K562 (cell line): ENCODE measurements at regions not wholly inside any gene's neighbourhood (a gene's known extent, or its start where the extent isn't known, plus 50 kb on each side); places are given as distances from the start of the nearest gene placed in this dataset.

ENCODE experiments used
- ATAC-seq: fragments of 200-7000 bp; cut with Tn5 transposase; 3 replicates; pipeline ENCODE4 v1.9.1; 2020; ENCODE audit warnings: moderate library complexity
- BruUV-seq: library from RNA; stranded (reverse); fragments of 400-500 nt; replicated peaks from 2 replicates; lab custom pipeline; 2021; lab: Mats Ljungman, UMichigan
- CTCF ChIA-PET: fragments of 300-600 bp; formaldehyde crosslinking; extraction: SDS; loops from one replicate; lab custom pipeline; 2021; ENCODE audit warnings: low intra/inter-chr PET ratio; lab: Yijun Ruan, JAX
- POLR2A ChIA-PET: fragments of 300-600, 350-650 bp; sonication (Branson Sonifier 250); formaldehyde crosslinking; extraction: SDS; loops from one replicate; lab custom pipeline; 2021; ENCODE audit warnings: antibody characterized with exemption, inconsistent platforms; lab: Yijun Ruan, JAX
- DNase-seq, 4 experiments: peaks; one replicate each; pipeline versions ENCODE4 v3.0.0 to v3.0.0-alpha.2; 2011 to 2018; ENCODE audit warnings: low spot score in 3 of 4, mixed read lengths in 3 of 4; ENCODE audit errors: extremely low read depth in 1 of 4
- FAIRE-seq: peaks from 2 replicates; lab custom pipeline; 2011; peaks lifted over from hg19 to GRCh38; lab: Jason Lieb, UNC
- H2AFZ ChIP-seq: 2 replicates; pipeline ENCODE4 v1.6.0; 2011; ENCODE audit warnings: low read depth, low read length, control low read depth, inconsistent platforms
- H3K27ac ChIP-seq: fragments of 200-600 bp; 3 replicates; pipeline ENCODE4 v1.8.0; 2011; ENCODE audit warnings: low read depth, mild to moderate bottlenecking, control low read depth, inconsistent platforms, low read length, moderate library complexity, mixed read lengths; ENCODE audit errors: extremely low read depth
- H3K27me3 ChIP-seq, 2 experiments: fragments of 300-600 bp in 1 of 2; 2 replicates in 1 of 2; 3 replicates in 1 of 2; pipeline versions ENCODE4 v1.6.0 to v1.8.0; 2011; ENCODE audit warnings: inconsistent platforms in 2 of 2, low read length in 2 of 2, mild to moderate bottlenecking in 1 of 2, mixed read lengths in 1 of 2, moderate library complexity in 1 of 2; ENCODE audit not compliant: control insufficient read depth in 2 of 2, insufficient read depth in 2 of 2
- H3K36me3 ChIP-seq: fragments of 300-600 bp; 3 replicates; pipeline ENCODE4 v1.8.0; 2011; ENCODE audit warnings: mild to moderate bottlenecking, low read length, inconsistent platforms; ENCODE audit not compliant: control insufficient read depth, insufficient read depth
- H3K4me1 ChIP-seq, 2 experiments: fragments of 200-600 bp in 1 of 2; replicated peaks in 1 of 2; 2 replicates in 1 of 2; 3 replicates in 1 of 2; pipeline versions ENCODE4 v1.5.1 to v1.8.0; 2011; ENCODE audit warnings: inconsistent platforms in 2 of 2, low read length in 2 of 2, mild to moderate bottlenecking in 1 of 2, mixed read lengths in 1 of 2, moderate library complexity in 1 of 2; ENCODE audit not compliant: control insufficient read depth in 2 of 2, insufficient read depth in 2 of 2
- H3K4me2 ChIP-seq: 2 replicates; pipeline ENCODE4 v1.6.1; 2011; ENCODE audit warnings: low read length, control low read depth, inconsistent platforms, mixed read lengths; ENCODE audit not compliant: insufficient read depth
- H3K4me3 ChIP-seq: fragments of 200-600 bp; sonication (generic), shearing (Covaris generic); 2 replicates; pipeline ENCODE4 v1.5.1; 2016; ENCODE audit warnings: control low read depth, inconsistent platforms
- H3K79me2 ChIP-seq: fragments of 200-600 bp; 3 replicates; pipeline ENCODE4 v1.8.0; 2011; ENCODE audit warnings: low read length, inconsistent platforms; ENCODE audit not compliant: control insufficient read depth, insufficient read depth
- H3K9ac ChIP-seq, 2 experiments: 2 replicates each; pipeline versions ENCODE4 v1.6.0 to v1.6.1; 2011; ENCODE audit warnings: low read depth in 2 of 2, low read length in 2 of 2, control low read depth in 1 of 2, inconsistent platforms in 1 of 2, mild to moderate bottlenecking in 1 of 2, mixed read lengths in 1 of 2; ENCODE audit not compliant: insufficient read depth in 1 of 2
- H3K9me1 ChIP-seq: one replicate; pipeline ENCODE4 v1.6.0; 2011; ENCODE audit warnings: inconsistent platforms, mild to moderate bottlenecking, low read length, moderate library complexity; ENCODE audit not compliant: control insufficient read depth, insufficient read depth
- H3K9me3 ChIP-seq: replicated peaks from 2 replicates; pipeline ENCODE4 v1.5.1; 2011; ENCODE audit warnings: low read depth, low read length, inconsistent platforms; ENCODE audit not compliant: control insufficient read depth, insufficient read depth
- H4K20me1 ChIP-seq: replicated peaks from 2 replicates; pipeline ENCODE4 v1.6.1; 2011; ENCODE audit warnings: low read length, inconsistent platforms, mixed read lengths; ENCODE audit not compliant: control insufficient read depth, insufficient read depth
- ETS2 ChIP-seq: IDR thresholded peaks from 2 replicates; pipeline ENCODE4 v1.6.1; 2016; ENCODE audit warnings: borderline replicate concordance, missing genetic modification characterization, mild to moderate bottlenecking, moderate library complexity, missing compliant biosample characterization; ENCODE audit not compliant: poor library complexity, severe bottlenecking
- HDAC1 ChIP-seq, 2 experiments: fragments of 450-650 bp; IDR thresholded peaks; 2 replicates each; pipeline ENCODE4 v1.6.1; 2016 to 2017; ENCODE audit warnings: inconsistent platforms in 1 of 2, mild to moderate bottlenecking in 1 of 2, moderate library complexity in 1 of 2
- HNRNPH1 ChIP-seq: fragments of 200-400 bp; formaldehyde crosslinking; optimal IDR thresholded peaks from 2 replicates; pipeline ENCODE3; 2017; ENCODE audit warnings: low read depth, mild to moderate bottlenecking, low read length, moderate library complexity
- PHF8 ChIP-seq: fragments of 200-600 bp; sonication (generic); IDR thresholded peaks from 2 replicates; pipeline ENCODE4 v1.6.1; 2012; ENCODE audit warnings: mixed run types, mild to moderate bottlenecking, inconsistent platforms, low read length, moderate library complexity, borderline replicate concordance
- PTBP1 ChIP-seq: fragments of 200-400 bp; formaldehyde crosslinking; IDR thresholded peaks from 2 replicates; pipeline ENCODE4 v1.6.1; 2017; ENCODE audit warnings: low read depth, low read length
- PTRF ChIP-seq: fragments of 450-650 bp; IDR thresholded peaks from 2 replicates; pipeline ENCODE4 v1.6.1; 2016; ENCODE audit warnings: mild to moderate bottlenecking, missing genetic modification characterization, missing compliant biosample characterization
- SREBF2 ChIP-seq: sonication (generic); formaldehyde crosslinking; IDR thresholded peaks from 2 replicates; pipeline ENCODE4 v1.4.0; 2020; ENCODE audit warnings: mild to moderate bottlenecking, missing genetic modification reagents
- TCF7 ChIP-seq: sonication (generic); IDR thresholded peaks from 2 replicates; pipeline ENCODE4 v1.6.1; 2016; ENCODE audit warnings: antibody characterized with exemption, borderline replicate concordance
- ZBTB9 ChIP-seq: fragments of 450-650 bp; formaldehyde crosslinking; IDR thresholded peaks from 2 replicates; pipeline ENCODE4 v1.4.0; 2020; ENCODE audit warnings: mild to moderate bottlenecking, moderate library complexity
- ZNF140 ChIP-seq: fragments of 250-450 bp; sonication (Bioruptor Pico); IDR thresholded peaks from 2 replicates; pipeline ENCODE4 v1.8.0; 2021; ENCODE audit warnings: moderate library complexity, mild to moderate bottlenecking, inconsistent platforms
- ZNF655 ChIP-seq: fragments of 250-450 bp; sonication (Bioruptor Pico); IDR thresholded peaks from 2 replicates; pipeline ENCODE4 v1.5.0; 2021
- WGBS: fragments of 100-300 bp; shearing (Covaris generic); methylation state at CpG from one replicate; pipeline ENCODE4 v1.1.6; 2016; ENCODE audit warnings: low coverage, mixed read lengths; ENCODE audit not compliant: insufficient coverage; ENCODE audit errors: missing lambda C conversion rate; 5-methylcytosine and 5-hydroxymethylcytosine counted together
- in situ Hi-C: fragments of 300-500 bp; cut with MboI; formaldehyde crosslinking; loops from 4 replicates; pipeline ENCODE4 v1.15.0; 2018; ENCODE audit warnings: inconsistent platforms, mixed read lengths
- intact Hi-C: fragments of 100-400 bp; cut with micrococcal nuclease; formaldehyde crosslinking; loops from 2 replicates; pipeline ENCODE4 v1.14.2; 2022

GRCh38 chr5:144065786-144066185, 104.7 kb downstream of the YIPF5 start:
- FAIRE-seq (no peak), ATAC-seq (no peak), DNase-seq (no peak)
- Histone ChIP-seq H3K79me2 (no peaks in the 10 kb centered on the region), H2AFZ (no peak overlapping the region), H3K36me3 (no peaks in the 10 kb centered on the region), H3K9me3 (no peaks in the 10 kb centered on the region), H3K4me3 (no peak overlapping the region), H3K27ac (no peak overlapping the region), H3K4me2 (no peak overlapping the region), H3K27me3 (no peaks in the 10 kb centered on the region), H3K9me1 (no peaks in the 10 kb centered on the region), H3K4me1 (no peaks in the 10 kb centered on the region), H3K9ac (no peak overlapping the region), H4K20me1 (no peaks in the 10 kb centered on the region)
- ChIA-PET POLR2A (no interaction called here), CTCF (no interaction called here)
- BruUV-seq, result no TSS peak
- in situ Hi-C loops (no loop called here), intact Hi-C loops (no loop called here)
- WGBS, result 5% methylated on average over 2 of the region's 2 CpGs
- no peak for TF ChIP-seq ZBTB9 (CRISPR knock-in tag)
- no peak for TF ChIP-seq PTBP1
- no peak for TF ChIP-seq HNRNPH1
- no peak for TF ChIP-seq SREBF2 (CRISPR knock-in tag)
- no peak for TF ChIP-seq ETS2 (tag)
- no peak for TF ChIP-seq ZNF655
- TF ChIP-seq PTRF (tag), result no peak
- TF ChIP-seq TCF7, result no peak
- no peak for TF ChIP-seq ZNF140 (CRISPR knock-in tag)
- no peak for TF ChIP-seq HDAC1 (IDR thresholded peaks at IDR 0.05)
- no peak for TF ChIP-seq PHF8
